ENCODE measurements at regions not wholly inside any gene's neighbourhood (a gene's known extent, or its start where the extent isn't known, plus 50 kb on each side); places are given as distances from the start of the nearest gene placed in this dataset.

- no peak for TF ChIP-seq CTCF (IDR thresholded peaks at IDR 0.05)
- no peak for TF ChIP-seq POLR2AphosphoS5 (IDR thresholded peaks at IDR 0.05; ENCODE audit: insufficient read depth in 1 of 2, low read depth in 1 of 2)
Observed at GRCh38 chr11:87425943-87426342, 388.2 kb downstream of the TMEM135 start.

Data from vagina (tissue), 2 donors.